Parathyroid adenoma (tissue), 2 donors: ENCODE measurements at regions not wholly inside any gene's neighbourhood (a gene's known extent, or its start where the extent isn't known, plus 50 kb on each side); places are given as distances from the start of the nearest gene placed in this dataset.

ENCODE experiments used
- H2AFZ ChIP-seq: fragments of 300-600 bp; sonication (generic); one replicate; pipeline ENCODE4 v1.7.0; 2017; ENCODE audit warnings: antibody characterized with exemption, mild to moderate bottlenecking
- H3K27ac ChIP-seq: fragments of 300-600 bp; sonication (generic); one replicate; pipeline ENCODE4 v1.7.0; 2017
- H3K27me3 ChIP-seq: fragments of 300-600 bp; sonication (generic); one replicate; pipeline ENCODE4 v1.7.0; 2017; ENCODE audit warnings: low read length; ENCODE audit not compliant: control insufficient read depth, insufficient read depth
- H3K36me3 ChIP-seq: fragments of 300-600 bp; sonication (generic); one replicate; pipeline ENCODE4 v1.7.0; 2017; ENCODE audit warnings: low read length; ENCODE audit not compliant: control insufficient read depth, insufficient read depth
- H3K4me1 ChIP-seq: fragments of 300-600 bp; sonication (generic); one replicate; pipeline ENCODE4 v1.7.0; 2017; ENCODE audit warnings: control low read depth
- H3K4me2 ChIP-seq: fragments of 300-600 bp; sonication (generic); one replicate; pipeline ENCODE4 v1.7.0; 2017; ENCODE audit warnings: low read length
- H3K4me3 ChIP-seq: fragments of 300-600 bp; sonication (generic); one replicate; pipeline ENCODE4 v1.7.0; 2017; ENCODE audit warnings: low read depth, low read length
- H3K79me2 ChIP-seq: fragments of 300-600 bp; sonication (generic); one replicate; pipeline ENCODE4 v1.7.0; 2017; ENCODE audit warnings: control low read depth
- H3K9ac ChIP-seq: fragments of 300-600 bp; sonication (generic); one replicate; pipeline ENCODE4 v1.7.0; 2017; ENCODE audit warnings: mild to moderate bottlenecking
- H3K9me3 ChIP-seq: fragments of 300-600 bp; sonication (generic); one replicate; pipeline ENCODE4 v1.7.0; 2017; ENCODE audit warnings: low read length; ENCODE audit not compliant: control insufficient read depth
- CTCF ChIP-seq: fragments of 300-600 bp; sonication (generic); IDR thresholded peaks from one replicate; pipeline ENCODE4 v1.7.0; 2017; ENCODE audit warnings: antibody characterized with exemption, mild to moderate bottlenecking
- donor health status: primary hyperparathyroidism.

- H3K79me2 ChIP-seq, result no peaks in the 10 kb centered on the region
- H3K36me3 ChIP-seq, result no peaks in the 10 kb centered on the region
- no peak overlapping the region for H3K9ac ChIP-seq
- TF ChIP-seq CTCF, result no peak
- H3K4me1 ChIP-seq, result no peaks in the 10 kb centered on the region
- no peak overlapping the region for H3K27ac ChIP-seq
- no peak overlapping the region for H3K4me2 ChIP-seq
- H3K4me3 ChIP-seq, result no peak overlapping the region
- H3K27me3 ChIP-seq, result no peaks in the 10 kb centered on the region
- no peaks in the 10 kb centered on the region for H3K9me3 ChIP-seq
- H2AFZ ChIP-seq, result no peak overlapping the region
Observed at GRCh38 chr14:43249591-43249990, 1257.5 kb downstream of the FSCB start.

- no peaks in the 10 kb centered on the region for H3K4me1 ChIP-seq
- no peak for TF ChIP-seq CTCF
- no peak overlapping the region for H3K4me2 ChIP-seq
- no peaks in the 10 kb centered on the region for H3K36me3 ChIP-seq
- no peaks in the 10 kb centered on the region for H3K27me3 ChIP-seq
- H3K27ac ChIP-seq, result no peak overlapping the region
- H3K4me3 ChIP-seq, result no peak overlapping the region
- no peaks in the 10 kb centered on the region for H3K9me3 ChIP-seq
- no peak overlapping the region for H2AFZ ChIP-seq
- H3K79me2 ChIP-seq, result no peaks in the 10 kb centered on the region
- no peak overlapping the region for H3K9ac ChIP-seq
Observed at GRCh38 chr14:43249116-43249515, 1258.0 kb downstream of the FSCB start.

- H2AFZ ChIP-seq, result no peak overlapping the region
- TF ChIP-seq CTCF, result no peak
- H3K27me3 ChIP-seq, result no peaks in the 10 kb centered on the region
- H3K27ac ChIP-seq, result no peak overlapping the region
- H3K4me2 ChIP-seq, result no peak overlapping the region
- no peaks in the 10 kb centered on the region for H3K4me1 ChIP-seq
- no peak overlapping the region for H3K4me3 ChIP-seq
- H3K9me3 ChIP-seq, result no peaks in the 10 kb centered on the region
- no peaks in the 10 kb centered on the region for H3K36me3 ChIP-seq
- H3K79me2 ChIP-seq, result no peaks in the 10 kb centered on the region
- H3K9ac ChIP-seq, result no peak overlapping the region
Observed at GRCh38 chr14:43247877-43248276, 1259.2 kb downstream of the FSCB start.

GRCh38 chr14:43244142-43244625 lies 1262.9 kb downstream of the FSCB start:
- Histone ChIP-seq H3K9ac (no peak overlapping the region), H3K27ac (no peak overlapping the region), H2AFZ (no peak overlapping the region), H3K4me3 (no peak overlapping the region), H3K9me3 (no peaks in the 10 kb centered on the region), H3K36me3 (no peaks in the 10 kb centered on the region), H3K27me3 (no peaks in the 10 kb centered on the region), H3K4me1 (no peaks in the 10 kb centered on the region), H3K4me2 (no peak overlapping the region), H3K79me2 (no peaks in the 10 kb centered on the region)
- TF ChIP-seq CTCF, result no peak

GRCh38 chr14:43243168-43243567 lies 1263.9 kb downstream of the FSCB start:
- H3K36me3 ChIP-seq, result no peaks in the 10 kb centered on the region
- no peak overlapping the region for H3K4me2 ChIP-seq
- H3K9me3 ChIP-seq, result no peaks in the 10 kb centered on the region
- TF ChIP-seq CTCF, result no peak
- H3K79me2 ChIP-seq, result no peaks in the 10 kb centered on the region
- H3K9ac ChIP-seq, result no peak overlapping the region
- H3K27me3 ChIP-seq, result no peaks in the 10 kb centered on the region
- no peak overlapping the region for H2AFZ ChIP-seq
- H3K4me1 ChIP-seq, result no peaks in the 10 kb centered on the region
- H3K4me3 ChIP-seq, result no peak overlapping the region
- no peak overlapping the region for H3K27ac ChIP-seq
